Peyer's patch (tissue), 4 donors: ENCODE measurements at regions not wholly inside any gene's neighbourhood (a gene's known extent, or its start where the extent isn't known, plus 50 kb on each side); places are given as distances from the start of the nearest gene placed in this dataset.

Experiments used
- DNase-seq, 3 donors: peaks; one replicate each; pipeline ENCODE4 v3.0.0-alpha.2; 2017 to 2019
- H3K27ac ChIP-seq, 4 donors: fragments of 200-600 bp; sonication (generic); one replicate each; pipeline ENCODE4 v1.5.1; 2016 to 2019
- H3K27me3 ChIP-seq, 2 donors: fragments of 200-600 bp; sonication (generic); one replicate each; pipeline ENCODE4 v1.5.1; 2019
- H3K36me3 ChIP-seq, 3 donors: fragments of 200-600 bp; sonication (generic); one replicate each; pipeline ENCODE4 v1.5.1; 2016 to 2019
- H3K4me1 ChIP-seq, 4 donors: fragments of 200-600 bp; sonication (generic); one replicate each; pipeline ENCODE4 v1.5.1; 2016 to 2019
- H3K4me3 ChIP-seq, 4 donors: fragments of 200-600 bp; sonication (generic); 1 replicate in 3 of 4; 2 replicates in 1 of 4; pipeline ENCODE4 v1.5.1; 2016 to 2019; ENCODE audit warnings: mild to moderate bottlenecking in 1 of 4
- H3K9me3 ChIP-seq, 4 donors: fragments of 200-600 bp; sonication (generic); one replicate each; pipeline ENCODE4 v1.5.1; 2016 to 2019; ENCODE audit warnings: mild to moderate bottlenecking in 1 of 4
- CTCF ChIP-seq, 6 experiments: fragments of 450-650 bp in 4 of 6; fragments of 200-600 bp in 2 of 6; sonication (generic) in 1 of 6; IDR thresholded peaks; one replicate each; pipeline ENCODE4 v1.5.1; 2017 to 2019; ENCODE audit warnings: antibody characterized with exemption in 6 of 6, mild to moderate bottlenecking in 3 of 6, moderate library complexity in 1 of 6
- POLR2A ChIP-seq, 2 donors: fragments of 450-650 bp; IDR thresholded peaks; one replicate each; pipeline ENCODE4 v1.5.1; 2017; ENCODE audit warnings: antibody characterized with exemption in 2 of 2, mild to moderate bottlenecking in 2 of 2, moderate library complexity in 2 of 2

GRCh38 chr7:115224922-115225321 lies 303.0 kb downstream of the MDFIC start:
- H3K4me3 ChIP-seq = no peak overlapping the region
- H3K9me3 ChIP-seq = no peaks in the 10 kb centered on the region
- no peaks in the 10 kb centered on the region for H3K27me3 ChIP-seq
- H3K36me3 ChIP-seq = no peaks in the 10 kb centered on the region
- TF ChIP-seq POLR2A (IDR thresholded peaks at IDR 0.05) (no peak), CTCF (IDR thresholded peaks at IDR 0.05) (no peak)
- no peak overlapping the region for H3K27ac ChIP-seq
- no peak for DNase-seq
- no peaks in the 10 kb centered on the region for H3K4me1 ChIP-seq

GRCh38 chr7:115223959-115224358 lies 302.1 kb downstream of the MDFIC start:
- H3K27ac ChIP-seq = no peak overlapping the region
- no peaks in the 10 kb centered on the region for H3K27me3 ChIP-seq
- no peak overlapping the region for H3K4me3 ChIP-seq
- no peaks in the 10 kb centered on the region for H3K4me1 ChIP-seq
- TF ChIP-seq POLR2A (IDR thresholded peaks at IDR 0.05) (no peak), CTCF (IDR thresholded peaks at IDR 0.05) (no peak)
- H3K9me3 ChIP-seq = no peaks in the 10 kb centered on the region
- DNase-seq = no peak
- no peaks in the 10 kb centered on the region for H3K36me3 ChIP-seq

GRCh38 chr7:115221456-115221855 lies 299.6 kb downstream of the MDFIC start:
- Histone ChIP-seq H3K36me3 (no peaks in the 10 kb centered on the region), H3K27ac (no peak overlapping the region), H3K4me3 (no peak overlapping the region), H3K9me3 (no peaks in the 10 kb centered on the region), H3K27me3 (no peaks in the 10 kb centered on the region), H3K4me1 (no peaks in the 10 kb centered on the region)
- TF ChIP-seq POLR2A (IDR thresholded peaks at IDR 0.05) (no peak), CTCF (IDR thresholded peaks at IDR 0.05) (no peak)
- DNase-seq = no peak

GRCh38 chr7:115218076-115218475 lies 296.2 kb downstream of the MDFIC start:
- Histone ChIP-seq H3K4me3 (no peak overlapping the region), H3K4me1 (no peaks in the 10 kb centered on the region)
- TF ChIP-seq CTCF (IDR thresholded peaks at IDR 0.05) = no peak
- no peak for TF ChIP-seq POLR2A (IDR thresholded peaks at IDR 0.05)

GRCh38 chr7:115217373-115217772 lies 295.5 kb downstream of the MDFIC start:
- no peak for DNase-seq
- H3K36me3 ChIP-seq = no peaks in the 10 kb centered on the region
- H3K27ac ChIP-seq = no peak overlapping the region
- TF ChIP-seq CTCF (IDR thresholded peaks at IDR 0.05) = peak in 2 of 6 experiments; percentile 17 to 25
- no peak for TF ChIP-seq POLR2A (IDR thresholded peaks at IDR 0.05)
- H3K4me1 ChIP-seq = no peaks in the 10 kb centered on the region
- H3K4me3 ChIP-seq = no peak overlapping the region
- H3K27me3 ChIP-seq = no peaks in the 10 kb centered on the region
- H3K9me3 ChIP-seq = no peaks in the 10 kb centered on the region

More at GRCh38 chr7:115218076-115218475, 296.2 kb downstream of the MDFIC start:
- Histone ChIP-seq H3K27ac (no peak overlapping the region), H3K27me3 (no peaks in the 10 kb centered on the region), H3K9me3 (no peaks in the 10 kb centered on the region), H3K36me3 (no peaks in the 10 kb centered on the region)
- no peak for DNase-seq

- Histone ChIP-seq H3K9me3 (no peaks in the 10 kb centered on the region), H3K4me1 (no peaks in the 10 kb centered on the region), H3K27me3 (no peaks in the 10 kb centered on the region), H3K4me3 (no peak overlapping the region), H3K36me3 (no peaks in the 10 kb centered on the region), H3K27ac (no peak overlapping the region)
- DNase-seq = no peak
- TF ChIP-seq CTCF (IDR thresholded peaks at IDR 0.05) (no peak), POLR2A (IDR thresholded peaks at IDR 0.05) (no peak)
Observed at GRCh38 chr7:115216652-115217051, 294.8 kb downstream of the MDFIC start.
